GM18517 (cell line): ENCODE measurements at regions not wholly inside any gene's neighbourhood (a gene's known extent, or its start where the extent isn't known, plus 50 kb on each side); places are given as distances from the start of the nearest gene placed in this dataset.
"Not testable (repeated sequence)": the region's sequence is repeated elsewhere in the genome, so short reads cannot be mapped to it uniquely, and the experiment has no call there.

Experiments
- ATAC-seq: cut with Tn5 transposase; IDR thresholded peaks from one replicate; pipeline ENCODE4 v1.9.1; 2021; ENCODE audit warnings: mild to moderate bottlenecking, moderate library complexity; ENCODE audit not compliant: unreplicated experiment

GRCh38 chr1:58836408-58836807, 52.6 kb upstream of the JUN start:
- no peak for ATAC-seq

- no peak for ATAC-seq
These were observed 54.0 kb upstream of the JUN start for GRCh38 chr1:58837886-58838285.

- no peak for ATAC-seq
These were observed 55.4 kb upstream of the JUN start for GRCh38 chr1:58839147-58839795.

- no peak for ATAC-seq
These were observed 56.3 kb upstream of the JUN start for GRCh38 chr1:58839846-58840835.

GRCh38 chr1:58841455-58841854, 57.6 kb upstream of the JUN start:
- no peak for ATAC-seq

GRCh38 chr1:58842941-58843340, 59.1 kb upstream of the JUN start:
- no peak for ATAC-seq

- no peak for ATAC-seq
These were observed 60.3 kb upstream of the JUN start for GRCh38 chr1:58844176-58844575.

GRCh38 chr1:58845942-58846341, 62.1 kb upstream of the JUN start:
- ATAC-seq = no peak

GRCh38 chr1:58848818-58849411, 65.1 kb upstream of the JUN start:
- no peak for ATAC-seq

GRCh38 chr1:58849551-58849950, 65.7 kb upstream of the JUN start:
- ATAC-seq = no peak

GRCh38 chr1:58850636-58851035, 66.8 kb upstream of the JUN start:
- no peak for ATAC-seq

GRCh38 chr1:58852731-58853485, 69.1 kb upstream of the JUN start:
- no peak for ATAC-seq

GRCh38 chr1:58854576-58854975, 70.7 kb upstream of the JUN start:
- ATAC-seq = no peak

- ATAC-seq = no peak
These were observed 71.7 kb upstream of the JUN start for GRCh38 chr1:58855274-58856165.

GRCh38 chr1:58856281-58856680, 72.4 kb upstream of the JUN start:
- not testable (repeated sequence) for ATAC-seq

GRCh38 chr1:58857680-58858673, 74.1 kb upstream of the JUN start:
- peak; percentile 82 for ATAC-seq

- ATAC-seq = no peak
These were observed 76.1 kb upstream of the JUN start for GRCh38 chr1:58859769-58860485.

- no peak for ATAC-seq
These were observed 77.2 kb upstream of the JUN start for GRCh38 chr1:58861076-58861475.
